Natural killer cell (primary cell): ENCODE measurements at regions not wholly inside any gene's neighbourhood (a gene's known extent, or its start where the extent isn't known, plus 50 kb on each side); places are given as distances from the start of the nearest gene placed in this dataset.

Experiments
- ATAC-seq, 3 donors: fragments of 150-1000 bp in 2 of 3; fragments of 200-7000 bp in 1 of 3; cut with Tn5 transposase; 1 replicate in 1 of 3; 2 replicates in 2 of 3; pipeline ENCODE4 v1.10.0; 2021; ENCODE audit warnings: mild to moderate bottlenecking in 2 of 3, moderate library complexity in 2 of 3
- DNase-seq, 2 donors: peaks; one replicate each; pipeline versions ENCODE4 v3.0.0 to v3.0.0-alpha.2; 2013 to 2021; ENCODE audit warnings: mixed read lengths in 1 of 2
- H3K27ac ChIP-seq: one replicate; pipeline ENCODE4 v1.5.1; 2013; ENCODE audit warnings: mild to moderate bottlenecking, low read length
- H3K27me3 ChIP-seq: one replicate; pipeline ENCODE4 v1.6.1; 2013; ENCODE audit warnings: low read length; ENCODE audit not compliant: control insufficient read depth, insufficient read depth
- H3K36me3 ChIP-seq: one replicate; pipeline ENCODE4 v1.6.1; 2013; ENCODE audit warnings: low read length; ENCODE audit not compliant: control insufficient read depth, insufficient read depth
- H3K4me1 ChIP-seq: one replicate; pipeline ENCODE4 v1.6.1; 2013; ENCODE audit warnings: low read length; ENCODE audit not compliant: control insufficient read depth, insufficient read depth
- H3K4me3 ChIP-seq: one replicate; pipeline ENCODE4 v1.5.1; 2013; ENCODE audit warnings: low read length
- H3K9me3 ChIP-seq: one replicate; pipeline ENCODE4 v1.6.1; 2013; ENCODE audit warnings: low read length; ENCODE audit not compliant: control insufficient read depth, insufficient read depth
- H3K27ac Mint-ChIP-seq, 2 donors: one replicate each; pipeline ENCODE4 v1.8.0; 2022; ENCODE audit warnings: mild to moderate bottlenecking in 2 of 2, mixed read lengths in 2 of 2, moderate library complexity in 1 of 2
- H3K27me3 Mint-ChIP-seq, 2 donors: one replicate each; pipeline ENCODE4 v1.8.0; 2022; ENCODE audit warnings: low read depth in 2 of 2, mixed read lengths in 2 of 2
- H3K36me3 Mint-ChIP-seq: one replicate; pipeline ENCODE4 v1.8.0; 2022; ENCODE audit warnings: mixed read lengths
- H3K4me1 Mint-ChIP-seq, 2 donors: one replicate each; pipeline ENCODE4 v1.8.0; 2022; ENCODE audit warnings: mixed read lengths in 2 of 2
- H3K4me3 Mint-ChIP-seq: one replicate; pipeline ENCODE4 v1.8.0; 2022; ENCODE audit warnings: mild to moderate bottlenecking, moderate library complexity, mixed read lengths
- H3K9me3 Mint-ChIP-seq, 2 donors: one replicate each; pipeline ENCODE4 v1.8.0; 2022; ENCODE audit warnings: mixed read lengths in 2 of 2
- CTCF ChIP-seq: fragments of 200-600 bp; IDR thresholded peaks from one replicate; pipeline ENCODE4 v1.8.0; 2022; ENCODE audit warnings: antibody characterized with exemption
- WGBS: methylation state at CpG from one replicate; pipeline ENCODE4 v1.1.7; 2013; ENCODE audit warnings: missing lambda C conversion rate; ENCODE audit not compliant: insufficient coverage; 5-methylcytosine and 5-hydroxymethylcytosine counted together
- intact Hi-C: fragments of 100-400 bp; cut with micrococcal nuclease; formaldehyde crosslinking; loops from one replicate; pipeline ENCODE4 v1.14.2; 2022

- no peaks in the 10 kb centered on the region for H3K36me3 ChIP-seq
- no peak overlapping the region for H3K27ac Mint-ChIP-seq
- intact Hi-C loops = no loop called here
- H3K27me3 ChIP-seq = no peaks in the 10 kb centered on the region
- ATAC-seq = no peak
- H3K9me3 Mint-ChIP-seq = no peaks in the 10 kb centered on the region
- H3K36me3 Mint-ChIP-seq = no peaks in the 10 kb centered on the region
- H3K4me1 Mint-ChIP-seq = peaks cover 10 to 20% of the 10 kb centered on the region in 2 donors
- no peak overlapping the region for H3K4me3 ChIP-seq
- no peak for TF ChIP-seq CTCF
- 90% methylated on average over 4 of the region's 4 CpGs for WGBS
- peaks cover 0 to 3% of the 10 kb centered on the region in 2 donors for H3K27me3 Mint-ChIP-seq
- H3K27ac ChIP-seq = no peak overlapping the region
- no peaks in the 10 kb centered on the region for H3K4me1 ChIP-seq
- DNase-seq = no peak
- no peak overlapping the region for H3K4me3 Mint-ChIP-seq
- no peaks in the 10 kb centered on the region for H3K9me3 ChIP-seq
Measured at GRCh38 chr5:36417668-36418067, 116.0 kb upstream of the RANBP3L start.

- H3K9me3 Mint-ChIP-seq = no peaks in the 10 kb centered on the region
Measured at GRCh38 chr5:36418152-36418979, 116.7 kb upstream of the RANBP3L start.

GRCh38 chr5:36421256-36421655 is 119.6 kb upstream of the RANBP3L start:
- ATAC-seq = no peak
- H3K4me3 ChIP-seq = no peak overlapping the region
- no peaks in the 10 kb centered on the region for H3K9me3 ChIP-seq
- Mint-ChIP-seq H3K27me3 (no peaks in the 10 kb centered on the region), H3K4me3 (no peak overlapping the region), H3K36me3 (no peaks in the 10 kb centered on the region), H3K9me3 (no peaks in the 10 kb centered on the region), H3K27ac (no peak overlapping the region), H3K4me1 (peaks cover 10 to 27% of the 10 kb centered on the region in 2 donors)
- no peak for TF ChIP-seq CTCF
- whole genome bisulfite sequencing = 100% methylated on average over 1 of the region's 1 CpG
- no peaks in the 10 kb centered on the region for H3K36me3 ChIP-seq
- no peak overlapping the region for H3K27ac ChIP-seq
- H3K4me1 ChIP-seq = no peaks in the 10 kb centered on the region
- intact Hi-C loops = no loop called here
- DNase-seq = no peak
- no peaks in the 10 kb centered on the region for H3K27me3 ChIP-seq

More at GRCh38 chr5:36418152-36418979, 116.7 kb upstream of the RANBP3L start:
- H3K4me1 ChIP-seq = no peaks in the 10 kb centered on the region
- H3K27me3 ChIP-seq = no peaks in the 10 kb centered on the region
- no peak overlapping the region for H3K4me3 ChIP-seq
- Mint-ChIP-seq H3K27me3 (no peaks in the 10 kb centered on the region), H3K4me3 (no peak overlapping the region), H3K4me1 (peaks cover 10 to 21% of the 10 kb centered on the region in 2 donors), H3K36me3 (no peaks in the 10 kb centered on the region), H3K27ac (peak overlapping the region in 1 of 2 donors; percentile 42)
- intact Hi-C loops = no loop called here
- H3K36me3 ChIP-seq = no peaks in the 10 kb centered on the region
- WGBS = 85% methylated on average over 6 of the region's 6 CpGs
- H3K27ac ChIP-seq = no peak overlapping the region
- no peak for DNase-seq
- ATAC-seq = no peak
- no peaks in the 10 kb centered on the region for H3K9me3 ChIP-seq
- no peak for TF ChIP-seq CTCF

- ATAC-seq (no peak), DNase-seq (no peak)
- H3K27ac ChIP-seq = no peak overlapping the region
- no peaks in the 10 kb centered on the region for H3K27me3 ChIP-seq
- intact Hi-C loops = no loop called here
- H3K36me3 ChIP-seq = no peaks in the 10 kb centered on the region
- no peak overlapping the region for H3K4me3 Mint-ChIP-seq
- peaks cover 10 to 27% of the 10 kb centered on the region in 2 donors for H3K4me1 Mint-ChIP-seq
- no peaks in the 10 kb centered on the region for H3K27me3 Mint-ChIP-seq
- H3K9me3 Mint-ChIP-seq = no peaks in the 10 kb centered on the region
- H3K36me3 Mint-ChIP-seq = no peaks in the 10 kb centered on the region
- H3K27ac Mint-ChIP-seq = no peak overlapping the region
- no peak for TF ChIP-seq CTCF
- 88% methylated on average over 2 of the region's 3 CpGs for WGBS
- H3K4me1 ChIP-seq = no peaks in the 10 kb centered on the region
- no peak overlapping the region for H3K4me3 ChIP-seq
- no peaks in the 10 kb centered on the region for H3K9me3 ChIP-seq
Measured at GRCh38 chr5:36422952-36423351, 121.2 kb upstream of the RANBP3L start.
